ENCODE measurements at regions not wholly inside any gene's neighbourhood (a gene's known extent, or its start where the extent isn't known, plus 50 kb on each side); places are given as distances from the start of the nearest gene placed in this dataset.

DNA sequence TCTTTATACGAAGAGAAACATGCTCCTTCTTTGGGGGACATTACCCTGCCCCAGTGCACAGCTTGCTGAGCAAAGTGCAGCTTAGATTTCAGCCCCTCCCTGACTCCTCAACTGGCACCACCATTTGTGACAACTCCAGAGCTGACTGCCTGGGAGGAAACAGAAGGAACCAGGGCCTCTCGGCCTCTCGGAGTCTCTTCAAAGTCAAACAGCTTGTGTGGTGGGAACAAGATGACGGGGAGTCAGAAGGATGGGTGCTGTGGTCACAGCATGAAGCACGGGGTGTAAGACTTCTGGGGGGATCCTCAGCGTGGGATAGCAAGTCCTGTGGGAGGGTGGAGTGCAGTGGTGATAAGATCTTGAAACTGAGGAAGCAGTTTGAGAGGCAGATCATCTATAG, 123.5 kb upstream of the BCL2L14 start:
- ChIA-PET CTCF (no interaction called here), POLR2A (no interaction called here)
- no peaks in the 10 kb centered on the region for H3K4me1 ChIP-seq (ENCODE audit: control insufficient read depth, insufficient read depth, low read length)
- TF ChIP-seq YY1 (tag by site-specific recombination; IDR thresholded peaks at IDR 0.05): no peak
- no peak for TF ChIP-seq SP2 (tag by site-specific recombination; IDR thresholded peaks at IDR 0.05)
- no peak for TF ChIP-seq ZNF366 (tag by site-specific recombination; conservative IDR thresholded peaks at IDR 0.05)
- TF ChIP-seq, protein P1, sequence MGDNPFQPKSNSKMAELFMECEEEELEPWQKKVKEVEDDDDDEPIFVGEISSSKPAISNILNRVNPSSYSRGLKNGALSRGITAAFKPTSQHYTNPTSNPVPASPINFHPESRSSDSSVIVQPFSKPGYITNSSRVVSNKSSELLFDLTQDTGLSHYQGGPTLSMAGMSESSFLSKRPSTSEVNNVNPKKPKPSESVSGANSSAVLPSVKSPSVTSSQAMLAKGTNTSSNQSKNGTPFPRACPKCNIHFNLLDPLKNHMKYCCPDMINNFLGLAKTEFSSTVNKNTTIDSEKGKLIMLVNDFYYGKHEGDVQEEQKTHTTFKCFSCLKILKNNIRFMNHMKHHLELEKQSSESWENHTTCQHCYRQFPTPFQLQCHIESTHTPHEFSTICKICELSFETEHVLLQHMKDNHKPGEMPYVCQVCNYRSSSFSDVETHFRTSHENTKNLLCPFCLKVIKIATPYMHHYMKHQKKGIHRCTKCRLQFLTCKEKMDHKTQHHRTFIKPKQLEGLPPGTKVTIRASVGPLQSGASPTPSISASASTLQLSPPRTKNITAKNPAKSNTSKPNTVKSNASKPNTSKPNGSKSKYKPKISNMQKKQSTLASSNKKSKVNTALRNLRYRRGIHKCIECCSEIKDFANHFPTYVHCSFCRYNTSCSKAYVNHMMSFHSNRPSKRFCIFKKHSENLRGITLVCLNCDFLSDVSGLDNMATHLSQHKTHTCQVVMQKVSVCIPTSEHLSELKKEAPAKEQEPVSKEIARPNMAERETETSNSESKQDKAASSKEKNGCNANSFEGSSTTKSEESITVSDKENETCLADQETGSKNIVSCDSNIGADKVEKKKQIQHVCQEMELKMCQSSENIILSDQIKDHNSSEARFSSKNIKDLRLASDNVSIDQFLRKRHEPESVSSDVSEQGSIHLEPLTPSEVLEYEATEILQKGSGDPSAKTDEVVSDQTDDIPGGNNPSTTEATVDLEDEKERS (tag by site-specific recombination; IDR thresholded peaks at IDR 0.05): no peak
- TF ChIP-seq ZNF138 (tag by site-specific recombination; IDR thresholded peaks at IDR 0.05; ENCODE audit: borderline replicate concordance): no peak
- no peak for TF ChIP-seq ZNF621 (tag by site-specific recombination; IDR thresholded peaks at IDR 0.05)
- TF ChIP-seq TCF7L2 (IDR thresholded peaks at IDR 0.05; ENCODE audit: borderline replicate concordance, low read depth, low read length): no peak
- TF ChIP-seq, protein P2, sequence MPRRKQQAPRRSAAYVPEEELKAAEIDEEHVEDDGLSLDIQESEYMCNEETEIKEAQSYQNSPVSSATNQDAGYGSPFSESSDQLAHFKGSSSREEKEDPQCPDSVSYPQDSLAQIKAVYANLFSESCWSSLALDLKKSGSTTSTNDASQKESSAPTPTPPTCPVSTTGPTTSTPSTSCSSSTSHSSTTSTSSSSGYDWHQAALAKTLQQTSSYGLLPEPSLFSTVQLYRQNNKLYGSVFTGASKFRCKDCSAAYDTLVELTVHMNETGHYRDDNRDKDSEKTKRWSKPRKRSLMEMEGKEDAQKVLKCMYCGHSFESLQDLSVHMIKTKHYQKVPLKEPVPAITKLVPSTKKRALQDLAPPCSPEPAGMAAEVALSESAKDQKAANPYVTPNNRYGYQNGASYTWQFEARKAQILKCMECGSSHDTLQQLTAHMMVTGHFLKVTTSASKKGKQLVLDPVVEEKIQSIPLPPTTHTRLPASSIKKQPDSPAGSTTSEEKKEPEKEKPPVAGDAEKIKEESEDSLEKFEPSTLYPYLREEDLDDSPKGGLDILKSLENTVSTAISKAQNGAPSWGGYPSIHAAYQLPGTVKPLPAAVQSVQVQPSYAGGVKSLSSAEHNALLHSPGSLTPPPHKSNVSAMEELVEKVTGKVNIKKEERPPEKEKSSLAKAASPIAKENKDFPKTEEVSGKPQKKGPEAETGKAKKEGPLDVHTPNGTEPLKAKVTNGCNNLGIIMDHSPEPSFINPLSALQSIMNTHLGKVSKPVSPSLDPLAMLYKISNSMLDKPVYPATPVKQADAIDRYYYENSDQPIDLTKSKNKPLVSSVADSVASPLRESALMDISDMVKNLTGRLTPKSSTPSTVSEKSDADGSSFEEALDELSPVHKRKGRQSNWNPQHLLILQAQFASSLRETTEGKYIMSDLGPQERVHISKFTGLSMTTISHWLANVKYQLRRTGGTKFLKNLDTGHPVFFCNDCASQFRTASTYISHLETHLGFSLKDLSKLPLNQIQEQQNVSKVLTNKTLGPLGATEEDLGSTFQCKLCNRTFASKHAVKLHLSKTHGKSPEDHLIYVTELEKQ (tag by site-specific recombination; IDR thresholded peaks at IDR 0.05; ENCODE audit: borderline replicate concordance): no peak
- no peak for TF ChIP-seq PRDM1 (tag by site-specific recombination; IDR thresholded peaks at IDR 0.05)
- no peak for TF ChIP-seq ZNF404 (tag by site-specific recombination; IDR thresholded peaks at IDR 0.05)
- TF ChIP-seq MZF1 (tag by site-specific recombination; IDR thresholded peaks at IDR 0.05; ENCODE audit: borderline replicate concordance): no peak
- no peak for TF ChIP-seq KLF8 (tag by site-specific recombination; IDR thresholded peaks at IDR 0.05)
- no peak for TF ChIP-seq ZNF2 (tag by site-specific recombination; IDR thresholded peaks at IDR 0.05)
- no peak for TF ChIP-seq MYNN (tag by site-specific recombination; IDR thresholded peaks at IDR 0.05; ENCODE audit: borderline replicate concordance)
- TF ChIP-seq ZNF701 (tag by site-specific recombination; IDR thresholded peaks at IDR 0.05): no peak
- no peaks in the 10 kb centered on the region for H3K9me3 ChIP-seq (ENCODE audit: control insufficient read depth, insufficient read depth, low read depth, low read length)
- H3K27ac ChIP-seq (ENCODE audit: extremely low read depth, low read depth, low read length): no peak overlapping the region
- no peak overlapping the region for H3K4me3 ChIP-seq (ENCODE audit: low read depth, low read length)
- no peaks in the 10 kb centered on the region for H3K36me3 ChIP-seq (ENCODE audit: control insufficient read depth in 2 of 2, insufficient read depth in 1 of 2, low read length in 2 of 2)

DNA sequence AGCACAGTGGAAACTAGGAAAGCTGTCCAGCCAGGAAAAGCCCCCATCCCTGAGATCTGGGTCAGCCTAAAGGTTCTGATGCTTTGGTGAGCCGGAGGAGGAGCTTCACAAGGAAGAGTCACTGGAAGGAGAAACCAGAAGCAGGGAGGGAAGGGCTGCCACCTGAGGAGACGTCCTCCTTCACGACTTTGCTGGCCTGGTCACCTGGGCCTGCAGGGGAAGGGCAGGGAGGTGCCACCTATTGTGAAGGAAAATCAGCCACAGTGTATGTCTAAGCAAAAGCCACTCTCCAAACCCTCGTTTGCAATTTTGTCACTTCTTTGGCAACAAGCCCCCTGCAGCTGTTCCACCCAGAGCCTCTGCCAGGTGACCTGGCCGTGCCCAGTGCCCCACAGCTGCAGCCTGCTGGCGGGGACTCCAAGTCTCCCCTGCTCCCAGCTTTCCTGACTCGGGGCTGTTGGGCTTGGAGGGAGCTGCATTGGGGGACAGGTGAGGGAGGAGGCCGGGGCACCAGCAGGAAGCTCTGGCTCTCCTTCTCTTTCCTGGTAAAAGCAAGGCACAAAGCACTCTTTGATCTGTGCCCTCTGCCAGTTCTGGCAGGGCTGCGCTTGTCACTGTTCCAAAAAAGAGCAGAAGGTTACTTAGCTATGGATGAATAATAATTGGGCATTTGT, 120.9 kb upstream of the BCL2L14 start:
- ChIA-PET POLR2A (no interaction called here), CTCF (no interaction called here)
- Histone ChIP-seq H3K4me1 (ENCODE audit: control insufficient read depth, insufficient read depth, low read length) (no peaks in the 10 kb centered on the region), H3K4me3 (ENCODE audit: low read depth, low read length) (no peak overlapping the region), H3K27ac (ENCODE audit: extremely low read depth, low read depth, low read length) (no peak overlapping the region), H3K36me3 (ENCODE audit: control insufficient read depth in 2 of 2, insufficient read depth in 1 of 2, low read length in 2 of 2) (no peaks in the 10 kb centered on the region), H3K9me3 (ENCODE audit: control insufficient read depth, insufficient read depth, low read depth, low read length) (no peaks in the 10 kb centered on the region)
- TF ChIP-seq GLI4 (tag by site-specific recombination; IDR thresholded peaks at IDR 0.05) (no peak), ZNF239 (tag by site-specific recombination; IDR thresholded peaks at IDR 0.05) (no peak), ZNF157 (tag by site-specific recombination; IDR thresholded peaks at IDR 0.05) (no peak), ZNF558 (tag by site-specific recombination; IDR thresholded peaks at IDR 0.05) (no peak), ZNF175 (tag by site-specific recombination; IDR thresholded peaks at IDR 0.05) (no peak)
- TF ChIP-seq, protein P3, sequence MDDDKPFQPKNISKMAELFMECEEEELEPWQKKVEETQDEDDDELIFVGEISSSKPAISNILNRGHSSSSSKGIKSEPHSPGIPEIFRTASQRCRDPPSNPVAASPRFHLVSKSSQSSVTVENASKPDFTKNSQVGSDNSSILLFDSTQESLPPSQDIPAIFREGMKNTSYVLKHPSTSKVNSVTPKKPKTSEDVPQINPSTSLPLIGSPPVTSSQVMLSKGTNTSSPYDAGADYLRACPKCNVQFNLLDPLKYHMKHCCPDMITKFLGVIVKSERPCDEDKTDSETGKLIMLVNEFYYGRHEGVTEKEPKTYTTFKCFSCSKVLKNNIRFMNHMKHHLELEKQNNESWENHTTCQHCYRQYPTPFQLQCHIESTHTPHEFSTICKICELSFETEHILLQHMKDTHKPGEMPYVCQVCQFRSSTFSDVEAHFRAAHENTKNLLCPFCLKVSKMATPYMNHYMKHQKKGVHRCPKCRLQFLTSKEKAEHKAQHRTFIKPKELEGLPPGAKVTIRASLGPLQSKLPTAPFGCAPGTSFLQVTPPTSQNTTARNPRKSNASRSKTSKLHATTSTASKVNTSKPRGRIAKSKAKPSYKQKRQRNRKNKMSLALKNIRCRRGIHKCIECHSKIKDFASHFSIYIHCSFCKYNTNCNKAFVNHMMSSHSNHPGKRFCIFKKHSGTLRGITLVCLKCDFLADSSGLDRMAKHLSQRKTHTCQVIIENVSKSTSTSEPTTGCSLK (tag by site-specific recombination; IDR thresholded peaks at IDR 0.05): no peak
- TF ChIP-seq, protein P4, sequence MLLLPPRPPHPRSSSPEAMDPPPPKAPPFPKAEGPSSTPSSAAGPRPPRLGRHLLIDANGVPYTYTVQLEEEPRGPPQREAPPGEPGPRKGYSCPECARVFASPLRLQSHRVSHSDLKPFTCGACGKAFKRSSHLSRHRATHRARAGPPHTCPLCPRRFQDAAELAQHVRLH (tag by site-specific recombination; IDR thresholded peaks at IDR 0.05): no peak
